HG03139 (cell line): ENCODE measurements at regions not wholly inside any gene's neighbourhood (a gene's known extent, or its start where the extent isn't known, plus 50 kb on each side); places are given as distances from the start of the nearest gene placed in this dataset.
"Not testable (repeated sequence)": the region's sequence is repeated elsewhere in the genome, so short reads cannot be mapped to it uniquely, and the experiment has no call there.

ENCODE experiments used
- ATAC-seq: cut with Tn5 transposase; IDR thresholded peaks from one replicate; pipeline ENCODE4 v1.9.1; 2021; ENCODE audit not compliant: unreplicated experiment

- ATAC-seq = no peak
Observed at GRCh38 chr3:145620002-145620401, 541.0 kb downstream of the PLOD2 start.

- no peak for ATAC-seq
Observed at GRCh38 chr3:145620486-145620885, 540.5 kb downstream of the PLOD2 start.

GRCh38 chr3:145623349-145623748 is 537.6 kb downstream of the PLOD2 start:
- no peak for ATAC-seq

GRCh38 chr3:145628211-145628610 is 532.8 kb downstream of the PLOD2 start:
- ATAC-seq = no peak

GRCh38 chr3:145637105-145637504 is 523.9 kb downstream of the PLOD2 start:
- ATAC-seq = no peak

GRCh38 chr3:145639003-145639606 is 521.9 kb downstream of the PLOD2 start:
- ATAC-seq = no peak

- ATAC-seq = no peak
Observed at GRCh38 chr3:145639875-145640274, 521.1 kb downstream of the PLOD2 start.

- ATAC-seq = no peak
Observed at GRCh38 chr3:145648396-145648795, 512.6 kb downstream of the PLOD2 start.

GRCh38 chr3:145649368-145649887 is 511.6 kb downstream of the PLOD2 start:
- ATAC-seq = no peak

- no peak for ATAC-seq
Observed at GRCh38 chr3:145650170-145650569, 510.8 kb downstream of the PLOD2 start.

GRCh38 chr3:145671121-145671520 is 489.9 kb downstream of the PLOD2 start:
- ATAC-seq = no peak

GRCh38 chr3:145673838-145674237 is 487.1 kb downstream of the PLOD2 start:
- no peak for ATAC-seq

- ATAC-seq = no peak
Observed at GRCh38 chr3:145678401-145678800, 482.6 kb downstream of the PLOD2 start.

- no peak for ATAC-seq
Observed at GRCh38 chr3:145681181-145681580, 479.8 kb downstream of the PLOD2 start.

- ATAC-seq = not testable (repeated sequence)
Observed at GRCh38 chr3:145687978-145688377, 473.0 kb downstream of the PLOD2 start.

- ATAC-seq = no peak
Observed at GRCh38 chr3:145692751-145693150, 468.2 kb downstream of the PLOD2 start.

- no peak for ATAC-seq
Observed at GRCh38 chr3:145696011-145696410, 465.0 kb downstream of the PLOD2 start.

- ATAC-seq = no peak
Observed at GRCh38 chr3:145698250-145698649, 462.7 kb downstream of the PLOD2 start.

GRCh38 chr3:145698749-145699148 is 462.2 kb downstream of the PLOD2 start:
- ATAC-seq = no peak

- no peak for ATAC-seq
Observed at GRCh38 chr3:145704020-145704419, 457.0 kb downstream of the PLOD2 start.

GRCh38 chr3:145709779-145710178 is 451.2 kb downstream of the PLOD2 start:
- not testable (repeated sequence) for ATAC-seq

- no peak for ATAC-seq
Observed at GRCh38 chr3:145716519-145716918, 444.5 kb downstream of the PLOD2 start.

GRCh38 chr3:145719114-145719513 is 441.9 kb downstream of the PLOD2 start:
- ATAC-seq = no peak
